Upper lobe of left lung (tissue), 4 donors: ENCODE measurements at regions not wholly inside any gene's neighbourhood (a gene's known extent, or its start where the extent isn't known, plus 50 kb on each side); places are given as distances from the start of the nearest gene placed in this dataset.

Experiments used
- EP300 ChIP-seq, 4 donors: sonication (generic); formaldehyde crosslinking; IDR thresholded peaks; one replicate each; pipeline ENCODE4 v1.5.1; 2017; ENCODE audit warnings: antibody characterized with exemption in 4 of 4, control low read depth in 2 of 4
- POLR2A ChIP-seq, 4 donors: fragments of 450-650 bp; IDR thresholded peaks; one replicate each; pipeline ENCODE4 v1.5.1; 2016 to 2017; ENCODE audit warnings: antibody characterized with exemption in 4 of 4, mild to moderate bottlenecking in 2 of 4
- POLR2AphosphoS5 ChIP-seq, 2 donors: sonication (generic); formaldehyde crosslinking; IDR thresholded peaks; one replicate each; pipeline ENCODE4 v1.5.1; 2017; ENCODE audit warnings: antibody characterized with exemption in 2 of 2
- TF ChIP-seq, protein P1 (sequence below), 6 experiments: fragments of 450-650 bp in 4 of 6; fragments of 200-600 bp in 2 of 6; sonication (generic) in 2 of 6; IDR thresholded peaks; one replicate each; pipeline ENCODE4 v1.5.1; 2016 to 2019; ENCODE audit warnings: antibody characterized with exemption in 6 of 6

DNA sequence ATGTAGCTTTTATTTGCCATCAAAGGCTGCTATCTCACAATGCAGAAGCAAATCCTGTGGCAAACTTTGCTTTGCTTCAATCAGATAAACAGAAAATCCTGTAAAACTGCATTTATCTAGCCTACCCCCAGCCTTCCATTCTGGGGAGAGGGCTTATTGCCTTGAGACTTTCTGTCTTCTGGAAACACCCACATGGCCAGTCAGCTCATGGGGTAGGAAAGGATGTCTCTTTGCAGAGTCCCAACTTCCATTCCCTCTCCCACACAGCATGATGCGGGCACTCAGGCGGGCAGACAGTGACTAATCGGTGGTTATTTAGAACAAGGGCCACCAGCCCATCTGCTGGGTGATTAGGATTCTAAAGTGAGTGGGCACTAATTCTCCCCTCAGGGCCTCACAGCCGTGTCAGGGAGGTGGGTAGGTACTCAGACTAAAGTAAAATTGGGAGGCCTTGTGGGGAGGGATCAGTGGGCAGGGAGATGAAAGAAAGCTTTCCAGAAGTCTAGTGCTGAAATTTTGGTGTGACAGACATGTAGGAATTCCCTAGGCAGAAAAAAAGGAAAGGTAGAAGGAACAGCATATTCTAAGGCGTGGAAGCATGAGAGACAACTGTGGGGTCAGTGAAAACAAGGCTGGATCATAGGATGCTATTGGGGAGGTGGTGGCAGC is 720.5 kb downstream of the VRK1 start:
- TF ChIP-seq POLR2A (IDR thresholded peaks at IDR 0.05) (no peak), EP300 (IDR thresholded peaks at IDR 0.05) (no peak), POLR2AphosphoS5 (IDR thresholded peaks at IDR 0.05) (no peak)
- TF ChIP-seq, protein P1, sequence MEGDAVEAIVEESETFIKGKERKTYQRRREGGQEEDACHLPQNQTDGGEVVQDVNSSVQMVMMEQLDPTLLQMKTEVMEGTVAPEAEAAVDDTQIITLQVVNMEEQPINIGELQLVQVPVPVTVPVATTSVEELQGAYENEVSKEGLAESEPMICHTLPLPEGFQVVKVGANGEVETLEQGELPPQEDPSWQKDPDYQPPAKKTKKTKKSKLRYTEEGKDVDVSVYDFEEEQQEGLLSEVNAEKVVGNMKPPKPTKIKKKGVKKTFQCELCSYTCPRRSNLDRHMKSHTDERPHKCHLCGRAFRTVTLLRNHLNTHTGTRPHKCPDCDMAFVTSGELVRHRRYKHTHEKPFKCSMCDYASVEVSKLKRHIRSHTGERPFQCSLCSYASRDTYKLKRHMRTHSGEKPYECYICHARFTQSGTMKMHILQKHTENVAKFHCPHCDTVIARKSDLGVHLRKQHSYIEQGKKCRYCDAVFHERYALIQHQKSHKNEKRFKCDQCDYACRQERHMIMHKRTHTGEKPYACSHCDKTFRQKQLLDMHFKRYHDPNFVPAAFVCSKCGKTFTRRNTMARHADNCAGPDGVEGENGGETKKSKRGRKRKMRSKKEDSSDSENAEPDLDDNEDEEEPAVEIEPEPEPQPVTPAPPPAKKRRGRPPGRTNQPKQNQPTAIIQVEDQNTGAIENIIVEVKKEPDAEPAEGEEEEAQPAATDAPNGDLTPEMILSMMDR (IDR thresholded peaks at IDR 0.05): no peak
